Stimulated activated naive CD8-positive, alpha-beta T cell treated with anti-CD3 and anti-CD28 coated beads, Interleukin-15, amount 100 ng/mL, for 72 hours (primary cell): ENCODE measurements at regions not wholly inside any gene's neighbourhood (a gene's known extent, or its start where the extent isn't known, plus 50 kb on each side); places are given as distances from the start of the nearest gene placed in this dataset.
A peak's percentile ranks its signal among the peaks of the same experiment; 100 is the strongest.
"Not testable (repeated sequence)": the region's sequence is repeated elsewhere in the genome, so short reads cannot be mapped to it uniquely, and the experiment has no call there.

ENCODE experiments used
- ATAC-seq: fragments of 150-1000 bp; cut with Tn5 transposase; 2 replicates; pipeline ENCODE4 v1.10.0; 2021; ENCODE audit warnings: mild to moderate bottlenecking, moderate library complexity
- DNase-seq, 2 donors: peaks; one replicate each; pipeline ENCODE4 v3.0.0; 2021 to 2022
- H3K27ac Mint-ChIP-seq, 2 donors: one replicate each; pipeline ENCODE4 v1.8.0; 2022; ENCODE audit warnings: mild to moderate bottlenecking in 2 of 2, mixed read lengths in 2 of 2, moderate library complexity in 2 of 2
- H3K27me3 Mint-ChIP-seq: one replicate; pipeline ENCODE4 v1.8.0; 2022; ENCODE audit warnings: mixed read lengths
- H3K4me1 Mint-ChIP-seq: one replicate; pipeline ENCODE4 v1.8.0; 2022; ENCODE audit warnings: mild to moderate bottlenecking, mixed read lengths
- H3K4me3 Mint-ChIP-seq, 2 donors: one replicate each; pipeline ENCODE4 v1.8.0; 2022; ENCODE audit warnings: mild to moderate bottlenecking in 2 of 2, mixed read lengths in 2 of 2, moderate library complexity in 1 of 2
- H3K9me3 Mint-ChIP-seq, 2 donors: one replicate each; pipeline ENCODE4 v1.8.0; 2022; ENCODE audit warnings: mixed read lengths in 2 of 2

- no peak for DNase-seq
- H3K4me1 Mint-ChIP-seq, result peaks cover 13% of the 10 kb centered on the region
- peaks cover 7 to 17% of the 10 kb centered on the region in 2 donors for H3K9me3 Mint-ChIP-seq
- ATAC-seq, result no peak
- H3K27ac Mint-ChIP-seq, result no peak overlapping the region
- H3K27me3 Mint-ChIP-seq, result no peaks in the 10 kb centered on the region
- no peak overlapping the region for H3K4me3 Mint-ChIP-seq
These were observed 497.7 kb upstream of the TBL1XR1 start for GRCh38 chr3:177694951-177695350.

GRCh38 chr3:177700117-177700516, 502.8 kb upstream of the TBL1XR1 start:
- Mint-ChIP-seq H3K9me3 (peaks cover 7 to 17% of the 10 kb centered on the region in 2 donors), H3K4me1 (no peaks in the 10 kb centered on the region), H3K27me3 (no peaks in the 10 kb centered on the region), H3K4me3 (no peak overlapping the region), H3K27ac (no peak overlapping the region)
- DNase-seq (no peak), ATAC-seq (no peak)

GRCh38 chr3:177703788-177704187, 506.5 kb upstream of the TBL1XR1 start:
- Mint-ChIP-seq H3K9me3 (no peaks in the 10 kb centered on the region), H3K4me1 (no peaks in the 10 kb centered on the region), H3K27me3 (no peaks in the 10 kb centered on the region), H3K27ac (no peak overlapping the region), H3K4me3 (no peak overlapping the region)
- ATAC-seq (peak; percentile 76), DNase-seq (no peak)

- ATAC-seq (no peak), DNase-seq (no peak)
- H3K9me3 Mint-ChIP-seq, result no peaks in the 10 kb centered on the region
- no peak overlapping the region for H3K27ac Mint-ChIP-seq
- H3K4me1 Mint-ChIP-seq, result no peaks in the 10 kb centered on the region
- H3K4me3 Mint-ChIP-seq, result no peak overlapping the region
- no peaks in the 10 kb centered on the region for H3K27me3 Mint-ChIP-seq
These were observed 508.9 kb upstream of the TBL1XR1 start for GRCh38 chr3:177705976-177706823.

GRCh38 chr3:177709470-177709869, 512.2 kb upstream of the TBL1XR1 start:
- not testable (repeated sequence) for ATAC-seq, DNase-seq, H3K9me3 Mint-ChIP-seq, H3K4me1 Mint-ChIP-seq, H3K27ac Mint-ChIP-seq, H3K4me3 Mint-ChIP-seq, H3K27me3 Mint-ChIP-seq

GRCh38 chr3:177710506-177710905, 513.2 kb upstream of the TBL1XR1 start:
- Mint-ChIP-seq H3K4me1 (peaks cover 9% of the 10 kb centered on the region), H3K9me3 (no peaks in the 10 kb centered on the region), H3K27me3 (no peaks in the 10 kb centered on the region), H3K27ac (no peak overlapping the region), H3K4me3 (no peak overlapping the region)
- DNase-seq (no peak), ATAC-seq (no peak)

- Mint-ChIP-seq H3K27ac (no peak overlapping the region), H3K4me3 (no peak overlapping the region), H3K9me3 (no peaks in the 10 kb centered on the region), H3K27me3 (no peaks in the 10 kb centered on the region), H3K4me1 (peaks cover 9% of the 10 kb centered on the region)
- ATAC-seq (no peak), DNase-seq (no peak)
These were observed 514.4 kb upstream of the TBL1XR1 start for GRCh38 chr3:177711637-177712036.

- no peaks in the 10 kb centered on the region for H3K27me3 Mint-ChIP-seq
- peak overlapping the region in 1 of 2 donors; percentile 70 for H3K27ac Mint-ChIP-seq
- H3K4me1 Mint-ChIP-seq, result peaks cover 9% of the 10 kb centered on the region
- no peak for ATAC-seq
- peaks cover 0 to 6% of the 10 kb centered on the region in 2 donors for H3K9me3 Mint-ChIP-seq
- DNase-seq, result no peak
- no peak overlapping the region for H3K4me3 Mint-ChIP-seq
These were observed 516.9 kb upstream of the TBL1XR1 start for GRCh38 chr3:177713928-177714900.

- H3K9me3 Mint-ChIP-seq, result peaks cover 0 to 12% of the 10 kb centered on the region in 2 donors
- no peak overlapping the region for H3K27ac Mint-ChIP-seq
- H3K4me3 Mint-ChIP-seq, result no peak overlapping the region
- ATAC-seq (no peak), DNase-seq (no peak)
- peaks cover 9% of the 10 kb centered on the region for H3K4me1 Mint-ChIP-seq
- no peaks in the 10 kb centered on the region for H3K27me3 Mint-ChIP-seq
These were observed 517.7 kb upstream of the TBL1XR1 start for GRCh38 chr3:177714945-177715344.

GRCh38 chr3:177715980-177716379, 518.7 kb upstream of the TBL1XR1 start:
- Mint-ChIP-seq H3K4me3 (no peak overlapping the region), H3K27ac (no peak overlapping the region), H3K4me1 (peaks cover 9% of the 10 kb centered on the region), H3K9me3 (peaks cover 0 to 12% of the 10 kb centered on the region in 2 donors), H3K27me3 (no peaks in the 10 kb centered on the region)
- DNase-seq (no peak), ATAC-seq (no peak)

- Mint-ChIP-seq H3K9me3 (peaks cover 0 to 12% of the 10 kb centered on the region in 2 donors), H3K4me1 (peaks cover 11% of the 10 kb centered on the region)
- not testable (repeated sequence) for H3K4me3 Mint-ChIP-seq, ATAC-seq, H3K27ac Mint-ChIP-seq, DNase-seq, H3K27me3 Mint-ChIP-seq
These were observed 523.6 kb upstream of the TBL1XR1 start for GRCh38 chr3:177720927-177721326.

- Mint-ChIP-seq H3K27me3 (no peaks in the 10 kb centered on the region), H3K4me1 (peaks cover 11% of the 10 kb centered on the region), H3K4me3 (no peak overlapping the region), H3K9me3 (peaks cover 1 to 19% of the 10 kb centered on the region in 2 donors), H3K27ac (no peak overlapping the region)
- no peak for DNase-seq
- no peak for ATAC-seq
These were observed 524.8 kb upstream of the TBL1XR1 start for GRCh38 chr3:177721864-177722785.

GRCh38 chr3:177724020-177724638, 526.8 kb upstream of the TBL1XR1 start:
- Mint-ChIP-seq H3K4me3 (no peak overlapping the region), H3K27me3 (no peaks in the 10 kb centered on the region), H3K9me3 (peaks cover 19 to 20% of the 10 kb centered on the region in 2 donors), H3K27ac (no peak overlapping the region), H3K4me1 (peaks cover 11% of the 10 kb centered on the region)
- no peak for DNase-seq
- ATAC-seq, result no peak

GRCh38 chr3:177725165-177725564, 527.9 kb upstream of the TBL1XR1 start:
- Mint-ChIP-seq H3K27ac (no peak overlapping the region), H3K4me3 (no peak overlapping the region), H3K9me3 (peaks cover 12 to 20% of the 10 kb centered on the region in 2 donors), H3K27me3 (no peaks in the 10 kb centered on the region), H3K4me1 (peaks cover 11% of the 10 kb centered on the region)
- ATAC-seq (no peak), DNase-seq (no peak)
